GM12878 (cell line): ENCODE measurements at regions not wholly inside any gene's neighbourhood (a gene's known extent, or its start where the extent isn't known, plus 50 kb on each side); places are given as distances from the start of the nearest gene placed in this dataset.

Experiments used
- ATAC-seq: fragments of 200-7000 bp; cut with Tn5 transposase; 3 replicates; pipeline ENCODE4 v1.9.1; 2020; ENCODE audit warnings: mild to moderate bottlenecking, moderate library complexity
- BruUV-seq: library from RNA; stranded (reverse); fragments of 400-500 nt; replicated peaks from 2 replicates; lab custom pipeline; 2021; lab: Mats Ljungman, UMichigan
- CTCF ChIA-PET: fragments of 300-600 bp; sonication (Branson Sonifier 250); formaldehyde crosslinking; extraction: SDS; loops from one replicate; lab custom pipeline; 2021; ENCODE audit warnings: inconsistent platforms; lab: Yijun Ruan, JAX
- POLR2A ChIA-PET: fragments of 350-600 bp; formaldehyde crosslinking; extraction: SDS; loops from one replicate; lab custom pipeline; 2021; ENCODE audit warnings: inconsistent platforms; lab: Charles Lee
- RAD21 ChIA-PET: fragments of 300-600 bp; sonication (Branson Sonifier 250); formaldehyde crosslinking; loops from one replicate; lab custom pipeline; 2023; ENCODE audit warnings: antibody characterized with exemption; ENCODE audit not compliant: unreplicated experiment; lab: Charles Lee
- SMC1A ChIA-PET: fragments of 300-600 bp; sonication (Branson Sonifier 250); formaldehyde crosslinking; loops from one replicate; lab custom pipeline; 2023; ENCODE audit not compliant: unreplicated experiment, uncharacterized antibody; lab: Charles Lee
- DNase-seq: peaks from one replicate; pipeline ENCODE4 v3.0.0-alpha.2; 2011; ENCODE audit warnings: low read depth, low spot score
- FAIRE-seq: peaks from 3 replicates; lab custom pipeline; 2011; peaks lifted over from hg19 to GRCh38; lab: Jason Lieb, UNC
- H2AFZ ChIP-seq: 2 replicates; pipeline ENCODE4 v1.6.0; 2011; ENCODE audit warnings: low read depth, low read length, control low read depth; ENCODE audit not compliant: control insufficient read depth
- H3K27ac ChIP-seq: 2 replicates; pipeline ENCODE4 v1.5.1; 2011; ENCODE audit warnings: control low read depth; ENCODE audit not compliant: control insufficient read depth, insufficient read depth
- H3K27me3 ChIP-seq, 2 experiments: replicated peaks in 1 of 2; 2 replicates each; pipeline versions ENCODE4 v1.6.0 to v1.6.1; 2011; ENCODE audit warnings: low read length in 1 of 2; ENCODE audit not compliant: control insufficient read depth in 2 of 2, insufficient read depth in 2 of 2
- H3K36me3 ChIP-seq, 2 experiments: 2 replicates each; pipeline ENCODE4 v1.5.1; 2011; ENCODE audit warnings: low read length in 1 of 2; ENCODE audit not compliant: control insufficient read depth in 2 of 2, insufficient read depth in 2 of 2
- H3K4me1 ChIP-seq: 2 replicates; pipeline ENCODE4 v1.6.1; 2011; ENCODE audit warnings: mild to moderate bottlenecking, low read length, moderate library complexity, mixed read lengths; ENCODE audit not compliant: control insufficient read depth, insufficient read depth
- H3K4me2 ChIP-seq: 2 replicates; pipeline ENCODE4 v1.6.0; 2011; ENCODE audit warnings: control low read depth; ENCODE audit not compliant: control insufficient read depth, insufficient read depth
- H3K4me3 ChIP-seq: fragments of 200-600 bp; sonication (generic); 2 replicates; pipeline ENCODE4 v1.5.1; 2016
- H3K79me2 ChIP-seq: 2 replicates; pipeline ENCODE4 v1.6.0; 2011; ENCODE audit warnings: low read length; ENCODE audit not compliant: control insufficient read depth, insufficient read depth
- H3K9ac ChIP-seq: 2 replicates; pipeline ENCODE4 v1.8.0; 2011; ENCODE audit warnings: low read length, control low read depth, mixed read lengths; ENCODE audit not compliant: control insufficient read depth, insufficient read depth
- H3K9me3 ChIP-seq: replicated peaks from 3 replicates; pipeline ENCODE4 v1.5.1; 2011; ENCODE audit warnings: mild to moderate bottlenecking, low read length; ENCODE audit not compliant: control insufficient read depth, insufficient read depth
- H4K20me1 ChIP-seq: 2 replicates; pipeline ENCODE4 v1.6.0; 2011; ENCODE audit not compliant: control insufficient read depth, insufficient read depth
- CREB1 ChIP-seq: IDR thresholded peaks from 2 replicates; pipeline ENCODE4 v1.6.1; 2012; ENCODE audit warnings: low read depth, mild to moderate bottlenecking, inconsistent platforms
- EED ChIP-seq: sonication (generic); IDR thresholded peaks from 2 replicates; pipeline ENCODE4 v1.6.1; 2016; ENCODE audit warnings: antibody characterized with exemption, low read depth
- EP300 ChIP-seq, 2 experiments: fragments of 150-350 bp in 1 of 2; IDR thresholded peaks; 2 replicates each; pipeline ENCODE4 v1.6.1; 2011 to 2012; ENCODE audit warnings: low read depth in 2 of 2, low read length in 2 of 2, borderline replicate concordance in 1 of 2, improper control_type of control experiment in 1 of 2, inconsistent platforms in 1 of 2; ENCODE audit not compliant: control insufficient read depth in 1 of 2
- HDAC2 ChIP-seq: fragments of 200-600 bp; sonication (generic); IDR thresholded peaks from 2 replicates; pipeline ENCODE4 v1.6.1; 2017
- NFXL1 ChIP-seq: fragments of 450-650 bp; IDR thresholded peaks from 2 replicates; pipeline ENCODE4 v1.6.1; 2017; ENCODE audit warnings: antibody characterized with exemption, mild to moderate bottlenecking, borderline replicate concordance
- NR2F1 ChIP-seq: fragments of 450-650 bp; conservative IDR thresholded peaks from 2 replicates; pipeline ENCODE4 v1.6.1; 2017; ENCODE audit warnings: mild to moderate bottlenecking
- SREBF2 ChIP-seq: IDR thresholded peaks from 2 replicates; pipeline ENCODE4 v1.6.1; 2012; ENCODE audit warnings: mild to moderate bottlenecking, low read length
- ZNF207 ChIP-seq: fragments of 450-650 bp; IDR thresholded peaks from 2 replicates; pipeline ENCODE4 v1.6.1; 2014; ENCODE audit warnings: antibody characterized with exemption, mild to moderate bottlenecking, borderline replicate concordance
- WGBS: methylation state at CpG from one replicate; pipeline ENCODE4 v1.1.6; 2016; ENCODE audit warnings: low lambda C conversion rate; ENCODE audit not compliant: insufficient replicate concordance, insufficient coverage; ENCODE audit errors: missing lambda C conversion rate; 5-methylcytosine and 5-hydroxymethylcytosine counted together
- in situ Hi-C: fragments of 300-500 bp; cut with MboI; formaldehyde crosslinking; loops from 9 replicates; pipeline ENCODE4 v1.14.3; 2018; ENCODE audit warnings: mixed read lengths
- intact Hi-C: fragments of 100-400 bp; cut with micrococcal nuclease; formaldehyde crosslinking; loops from one replicate; pipeline ENCODE4 v1.14.2; 2022; ENCODE audit not compliant: unreplicated experiment
- TF ChIP-seq, protein P1 (sequence below): IDR thresholded peaks from 2 replicates; pipeline ENCODE4 v1.6.1; 2011; ENCODE audit warnings: borderline replicate concordance, low read depth, mild to moderate bottlenecking, moderate library complexity, mixed read lengths, low read length; ENCODE audit not compliant: insufficient read depth; ENCODE audit errors: extremely low read length
- TF ChIP-seq, protein P2 (sequence below): IDR thresholded peaks from 2 replicates; pipeline ENCODE4 v1.6.1; 2012; ENCODE audit warnings: low read length, inconsistent platforms

DNA sequence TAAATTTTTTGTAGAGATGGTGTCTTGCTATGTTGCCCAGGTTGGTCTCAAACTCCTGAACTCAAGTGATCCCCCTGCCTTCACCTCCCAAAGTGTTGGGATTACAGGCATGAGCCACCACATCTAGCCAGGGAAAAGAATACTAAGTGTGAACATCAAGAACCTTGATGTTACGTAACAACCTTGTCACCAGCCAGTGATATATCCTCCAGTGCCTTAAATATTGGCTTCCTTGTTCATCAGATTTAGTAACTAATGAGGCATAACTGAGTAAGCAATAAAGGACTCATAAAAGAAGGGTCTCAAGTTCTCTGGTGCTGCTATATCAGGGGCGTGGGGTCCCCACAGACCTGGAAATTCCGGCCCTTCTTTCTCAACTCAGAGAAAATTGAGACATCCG, 60.5 kb upstream of the ENPEP start:
- WGBS, result 39% methylated on average over 4 of the region's 4 CpGs
- Histone ChIP-seq H3K4me3 (no peak overlapping the region), H3K36me3 (no peaks in the 10 kb centered on the region), H3K79me2 (no peaks in the 10 kb centered on the region), H3K4me1 (no peaks in the 10 kb centered on the region), H4K20me1 (no peaks in the 10 kb centered on the region), H3K27me3 (no peaks in the 10 kb centered on the region), H2AFZ (no peak overlapping the region), H3K9me3 (no peaks in the 10 kb centered on the region), H3K27ac (no peak overlapping the region), H3K9ac (no peak overlapping the region), H3K4me2 (no peak overlapping the region)
- no peak for ATAC-seq
- intact Hi-C loops, result no loop called here
- POLR2A ChIA-PET, result interaction anchor here (0.7 kb wide), 1 partner anchor 19 kb away, joined by 6 read pairs; no protein-coding TSS in a partner anchor
- RAD21 ChIA-PET, result no interaction called here
- no peak for TF ChIP-seq NFXL1
- TF ChIP-seq NR2F1, result no peak
- TF ChIP-seq ZNF207, result no peak
- no peak for DNase-seq
- no TSS peak for BruUV-seq
- no peak for FAIRE-seq
- in situ Hi-C loops, result no loop called here
- CTCF ChIA-PET, result no interaction called here
- SMC1A ChIA-PET, result no interaction called here

DNA sequence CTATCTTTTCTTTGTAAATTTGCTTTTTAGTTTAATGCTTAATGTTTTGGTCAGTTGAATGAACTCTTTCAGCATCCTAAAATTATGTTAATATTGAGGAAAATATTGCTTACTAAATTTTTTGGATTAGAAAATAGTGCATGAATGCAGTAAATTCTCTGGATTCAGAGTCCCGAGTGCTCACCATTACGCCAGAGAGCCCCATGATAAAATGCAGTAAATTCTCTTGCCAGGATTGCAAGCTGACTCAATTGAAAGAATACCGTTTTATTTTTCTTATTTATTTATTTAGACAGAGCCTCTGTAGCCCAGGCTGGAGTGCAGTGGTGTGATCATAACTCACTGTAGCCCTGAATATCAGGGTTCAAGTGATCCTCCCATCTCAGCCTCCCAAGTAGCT, 60.9 kb upstream of the ENPEP start:
- DNase-seq (no peak), ATAC-seq (no peak), FAIRE-seq (peak; percentile 78)
- no peak overlapping the region for H3K27ac ChIP-seq
- no peak overlapping the region for H3K9ac ChIP-seq
- WGBS, result 18% methylated on average over 3 of the region's 3 CpGs
- ChIA-PET POLR2A (no interaction called here), CTCF (no interaction called here), RAD21 (no interaction called here), SMC1A (no interaction called here)
- no peak overlapping the region for H2AFZ ChIP-seq
- BruUV-seq, result no TSS peak
- TF ChIP-seq CREB1, result no peak
- TF ChIP-seq, protein P1, sequence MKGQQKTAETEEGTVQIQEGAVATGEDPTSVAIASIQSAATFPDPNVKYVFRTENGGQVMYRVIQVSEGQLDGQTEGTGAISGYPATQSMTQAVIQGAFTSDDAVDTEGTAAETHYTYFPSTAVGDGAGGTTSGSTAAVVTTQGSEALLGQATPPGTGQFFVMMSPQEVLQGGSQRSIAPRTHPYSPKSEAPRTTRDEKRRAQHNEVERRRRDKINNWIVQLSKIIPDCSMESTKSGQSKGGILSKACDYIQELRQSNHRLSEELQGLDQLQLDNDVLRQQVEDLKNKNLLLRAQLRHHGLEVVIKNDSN, result no peak
- no peak for TF ChIP-seq EED
- no peak for TF ChIP-seq SREBF2
- TF ChIP-seq, protein P2, sequence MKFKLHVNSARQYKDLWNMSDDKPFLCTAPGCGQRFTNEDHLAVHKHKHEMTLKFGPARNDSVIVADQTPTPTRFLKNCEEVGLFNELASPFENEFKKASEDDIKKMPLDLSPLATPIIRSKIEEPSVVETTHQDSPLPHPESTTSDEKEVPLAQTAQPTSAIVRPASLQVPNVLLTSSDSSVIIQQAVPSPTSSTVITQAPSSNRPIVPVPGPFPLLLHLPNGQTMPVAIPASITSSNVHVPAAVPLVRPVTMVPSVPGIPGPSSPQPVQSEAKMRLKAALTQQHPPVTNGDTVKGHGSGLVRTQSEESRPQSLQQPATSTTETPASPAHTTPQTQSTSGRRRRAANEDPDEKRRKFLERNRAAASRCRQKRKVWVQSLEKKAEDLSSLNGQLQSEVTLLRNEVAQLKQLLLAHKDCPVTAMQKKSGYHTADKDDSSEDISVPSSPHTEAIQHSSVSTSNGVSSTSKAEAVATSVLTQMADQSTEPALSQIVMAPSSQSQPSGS, result no peak
- no peak for TF ChIP-seq EP300 (IDR thresholded peaks at IDR 0.05; ENCODE audit: borderline replicate concordance in 1 of 2, control insufficient read depth in 1 of 2, low read depth in 2 of 2, low read length in 2 of 2)
- no peak for TF ChIP-seq NFXL1
- no peak for TF ChIP-seq HDAC2
- intact Hi-C loops, result no loop called here
- H4K20me1 ChIP-seq, result no peaks in the 10 kb centered on the region
- H3K36me3 ChIP-seq, result no peaks in the 10 kb centered on the region
- in situ Hi-C loops, result no loop called here
- H3K4me1 ChIP-seq, result no peaks in the 10 kb centered on the region
- no peak overlapping the region for H3K4me2 ChIP-seq
- no peaks in the 10 kb centered on the region for H3K79me2 ChIP-seq
- H3K27me3 ChIP-seq, result no peaks in the 10 kb centered on the region
- no peaks in the 10 kb centered on the region for H3K9me3 ChIP-seq
- no peak overlapping the region for H3K4me3 ChIP-seq
